Cardiac fibroblast (primary cell): ENCODE measurements at regions not wholly inside any gene's neighbourhood (a gene's known extent, or its start where the extent isn't known, plus 50 kb on each side); places are given as distances from the start of the nearest gene placed in this dataset.

Experiments
- DNase-seq, 2 donors: peaks; one replicate each; pipeline versions ENCODE4 v3.0.0 to v3.0.0-alpha.2; 2010; ENCODE audit warnings: low read depth in 2 of 2
- H3K4me3 ChIP-seq, 2 donors: replicated peaks in 1 of 2; 1 replicate in 1 of 2; 2 replicates in 1 of 2; pipeline ENCODE4 v1.5.1; 2011; ENCODE audit warnings: low read depth in 2 of 2, low read length in 2 of 2, mild to moderate bottlenecking in 2 of 2, moderate library complexity in 1 of 2
- CTCF ChIP-seq: IDR thresholded peaks from one replicate; pipeline ENCODE4 v1.5.1; 2011; ENCODE audit warnings: low read depth, mild to moderate bottlenecking, low read length, inconsistent platforms

- no peak overlapping the region for H3K4me3 ChIP-seq
- DNase-seq, result no peak
- no peak for TF ChIP-seq CTCF
These were observed 98.3 kb downstream of the FOXL3 start for GRCh38 chr7:388023-388960.

- H3K4me3 ChIP-seq, result no peak overlapping the region
- DNase-seq, result no peak
- TF ChIP-seq CTCF, result no peak
These were observed 99.2 kb downstream of the FOXL3 start for GRCh38 chr7:388961-389701.

- TF ChIP-seq CTCF, result no peak
- H3K4me3 ChIP-seq, result no peak overlapping the region
These were observed 100.1 kb downstream of the FOXL3 start for GRCh38 chr7:389911-390601.

GRCh38 chr7:390761-391410 lies 100.9 kb downstream of the FOXL3 start:
- H3K4me3 ChIP-seq, result no peak overlapping the region
- TF ChIP-seq CTCF, result no peak
- DNase-seq, result no peak

More at GRCh38 chr7:389911-390601, 100.1 kb downstream of the FOXL3 start:
- no peak for DNase-seq

GRCh38 chr7:391411-391951 lies 101.5 kb downstream of the FOXL3 start:
- DNase-seq, result no peak
- no peak for TF ChIP-seq CTCF
- no peak overlapping the region for H3K4me3 ChIP-seq

GRCh38 chr7:391961-392524 lies 102.1 kb downstream of the FOXL3 start:
- no peak overlapping the region for H3K4me3 ChIP-seq
- TF ChIP-seq CTCF, result no peak
- no peak for DNase-seq
